Stimulated activated CD4-positive, alpha-beta T cell treated with anti-CD3 and anti-CD28 coated beads, Interleukin-15, amount 100 ng/mL, for 24 hours (primary cell): ENCODE measurements at regions not wholly inside any gene's neighbourhood (a gene's known extent, or its start where the extent isn't known, plus 50 kb on each side); places are given as distances from the start of the nearest gene placed in this dataset.

Experiments used
- DNase-seq: peaks from one replicate; pipeline ENCODE4 v3.0.0-alpha.2; 2020

DNA sequence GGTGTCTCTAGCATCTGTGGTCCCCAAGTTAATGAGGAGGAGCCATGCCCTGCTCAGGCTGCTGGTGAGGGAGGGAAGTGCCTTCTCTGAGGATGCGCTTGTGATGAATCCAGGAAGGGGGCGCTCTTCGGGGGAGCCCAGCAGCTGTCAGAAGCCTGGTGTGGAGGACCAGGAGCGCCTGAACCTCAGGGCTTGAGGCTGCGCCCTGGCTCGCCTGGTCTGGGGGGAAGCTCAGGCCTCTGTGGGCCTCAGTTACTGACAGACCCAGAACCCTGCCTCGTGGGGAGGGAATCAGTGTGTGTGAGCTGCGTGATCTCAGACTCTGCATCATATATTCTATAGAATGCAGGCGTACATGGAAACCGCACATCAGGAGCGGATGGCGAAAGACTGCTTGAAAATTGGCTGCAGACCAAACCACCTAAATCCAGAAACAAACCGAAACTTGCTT, 126.1 kb downstream of the SEC14L1 start:
- DNase-seq, result no peak

DNA sequence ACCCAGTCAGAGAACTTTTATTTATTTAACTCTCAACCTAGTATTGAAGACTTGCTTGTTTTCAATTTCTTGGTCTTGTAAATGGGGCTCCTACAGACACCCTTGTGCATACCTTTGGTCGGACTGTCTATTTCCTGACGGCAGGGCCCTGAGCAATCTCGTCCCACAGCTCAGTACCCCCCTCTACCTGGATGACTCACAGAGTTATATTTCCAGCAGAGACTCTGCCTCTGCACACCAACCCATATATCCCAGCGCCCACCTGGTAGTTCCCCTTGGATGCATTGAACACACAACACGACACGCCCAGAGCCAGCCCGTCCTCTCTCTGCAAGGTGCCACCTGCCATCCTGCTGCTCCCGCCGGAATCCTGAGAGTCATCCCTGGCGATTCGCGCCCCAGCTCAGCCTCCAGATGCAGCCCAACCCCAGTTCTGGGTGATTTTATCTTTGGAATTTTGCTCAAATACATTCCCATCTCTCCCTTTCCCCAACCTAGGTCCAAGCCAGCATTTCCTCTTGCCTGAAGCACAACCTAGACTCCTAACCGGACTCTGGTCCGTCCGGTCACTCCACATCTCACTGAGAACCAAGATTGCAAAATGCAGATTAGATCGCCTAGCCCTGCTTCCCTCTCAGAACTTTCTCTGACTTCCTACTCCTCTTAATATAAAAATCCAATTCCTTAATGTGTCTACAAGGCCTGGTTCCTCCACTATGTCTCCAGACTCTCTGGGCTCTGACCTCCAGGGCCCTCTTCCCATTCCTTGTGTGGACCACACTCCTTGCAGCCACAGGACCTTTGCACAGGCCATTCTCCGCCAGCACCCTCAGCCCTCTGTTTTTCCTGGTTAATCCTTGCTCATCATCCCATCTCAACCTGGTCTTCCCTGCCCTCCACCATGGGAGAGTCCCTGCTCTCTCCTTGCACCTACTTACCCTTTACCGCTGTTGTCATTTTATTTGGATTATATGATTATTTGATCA, 129.2 kb downstream of the SEC14L1 start:
- no peak for DNase-seq

DNA sequence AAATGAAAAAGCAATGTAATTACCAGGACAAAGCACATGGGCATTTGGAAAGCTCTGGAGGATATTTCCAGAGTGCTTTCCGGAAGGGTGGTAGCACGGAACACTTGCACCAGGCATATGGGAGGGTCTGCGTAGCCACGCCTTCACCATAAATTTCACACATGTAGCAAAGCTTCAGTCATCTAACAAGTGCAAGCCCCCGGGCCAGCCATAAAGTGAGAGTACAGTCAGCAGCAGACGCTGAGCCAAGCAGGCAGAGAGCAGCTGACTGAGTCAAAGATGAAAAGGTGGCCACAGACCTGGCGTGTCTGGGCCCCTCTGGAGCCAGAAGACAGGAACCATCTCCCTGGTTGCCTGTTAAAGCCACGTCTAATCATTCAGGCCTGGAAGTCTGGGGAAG, 130.6 kb downstream of the SEC14L1 start:
- DNase-seq, result no peak

DNA sequence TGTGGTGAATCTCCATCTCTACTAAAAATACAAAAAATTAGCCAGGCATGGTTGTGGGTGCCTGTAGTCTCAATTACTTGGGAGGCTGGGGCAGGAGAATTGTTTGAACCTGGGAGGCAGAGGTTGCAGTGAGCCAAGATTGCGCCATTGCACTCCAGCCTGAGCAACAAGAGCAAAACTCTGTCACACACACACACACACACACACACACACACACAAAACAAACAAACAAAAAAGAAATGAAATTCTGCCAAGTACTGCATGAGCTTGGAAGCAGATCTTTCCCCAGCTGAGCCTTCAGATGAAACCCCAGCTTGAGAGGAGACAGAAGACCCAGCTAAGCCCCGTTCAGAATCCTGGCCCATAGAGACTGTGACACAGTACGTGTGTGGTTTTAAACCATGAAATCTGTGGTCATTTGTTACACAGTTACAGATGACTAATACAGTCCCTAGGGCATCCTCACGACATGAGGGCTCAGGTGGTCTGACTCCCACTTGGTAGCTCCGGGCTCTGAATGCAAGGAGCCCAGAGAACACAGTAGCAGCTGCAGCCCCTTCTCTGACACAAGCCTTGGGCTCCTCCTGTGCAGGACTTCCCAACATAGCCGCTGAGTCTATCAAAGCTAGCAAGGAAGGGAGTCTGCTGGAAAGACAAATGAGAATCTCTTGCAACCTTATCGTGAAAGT, 132.8 kb downstream of the SEC14L1 start:
- DNase-seq, result no peak

DNA sequence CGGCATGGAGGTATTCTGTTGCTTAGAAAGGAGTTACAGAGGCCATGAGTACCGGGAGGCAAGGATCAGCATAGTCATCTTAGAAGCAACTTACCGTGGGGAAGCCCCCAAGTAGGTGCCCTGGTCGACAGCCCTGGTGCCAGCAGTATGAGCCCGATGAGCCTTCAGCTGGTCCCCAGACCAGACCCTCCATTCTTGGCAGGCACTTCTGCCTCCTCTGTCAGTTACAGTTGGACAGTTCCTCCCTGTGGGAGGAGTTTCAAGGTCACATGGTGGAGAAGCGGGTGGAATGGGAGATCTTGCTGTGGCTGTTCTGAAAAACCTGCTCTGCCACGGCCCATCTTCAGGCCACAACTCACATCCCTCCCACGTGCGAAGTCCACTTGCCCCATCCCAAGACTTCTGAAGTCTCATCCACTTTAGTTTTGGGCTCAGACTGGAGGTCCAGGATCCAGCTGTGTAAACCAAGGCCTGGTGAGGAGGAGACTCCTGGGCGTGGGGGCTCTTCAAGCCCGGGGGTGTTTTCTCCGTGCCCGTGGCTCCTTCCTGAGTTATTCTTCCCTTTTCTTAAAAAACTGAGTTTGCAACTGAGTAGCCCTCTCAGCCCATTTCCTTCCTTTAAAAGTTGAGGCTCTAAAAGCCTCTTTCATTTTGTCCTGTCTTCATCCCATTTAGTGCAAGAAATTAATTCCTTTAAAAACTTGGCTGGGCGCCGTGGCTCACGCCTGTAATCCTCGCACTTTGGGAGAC, 133.5 kb downstream of the SEC14L1 start:
- DNase-seq, result no peak

DNA sequence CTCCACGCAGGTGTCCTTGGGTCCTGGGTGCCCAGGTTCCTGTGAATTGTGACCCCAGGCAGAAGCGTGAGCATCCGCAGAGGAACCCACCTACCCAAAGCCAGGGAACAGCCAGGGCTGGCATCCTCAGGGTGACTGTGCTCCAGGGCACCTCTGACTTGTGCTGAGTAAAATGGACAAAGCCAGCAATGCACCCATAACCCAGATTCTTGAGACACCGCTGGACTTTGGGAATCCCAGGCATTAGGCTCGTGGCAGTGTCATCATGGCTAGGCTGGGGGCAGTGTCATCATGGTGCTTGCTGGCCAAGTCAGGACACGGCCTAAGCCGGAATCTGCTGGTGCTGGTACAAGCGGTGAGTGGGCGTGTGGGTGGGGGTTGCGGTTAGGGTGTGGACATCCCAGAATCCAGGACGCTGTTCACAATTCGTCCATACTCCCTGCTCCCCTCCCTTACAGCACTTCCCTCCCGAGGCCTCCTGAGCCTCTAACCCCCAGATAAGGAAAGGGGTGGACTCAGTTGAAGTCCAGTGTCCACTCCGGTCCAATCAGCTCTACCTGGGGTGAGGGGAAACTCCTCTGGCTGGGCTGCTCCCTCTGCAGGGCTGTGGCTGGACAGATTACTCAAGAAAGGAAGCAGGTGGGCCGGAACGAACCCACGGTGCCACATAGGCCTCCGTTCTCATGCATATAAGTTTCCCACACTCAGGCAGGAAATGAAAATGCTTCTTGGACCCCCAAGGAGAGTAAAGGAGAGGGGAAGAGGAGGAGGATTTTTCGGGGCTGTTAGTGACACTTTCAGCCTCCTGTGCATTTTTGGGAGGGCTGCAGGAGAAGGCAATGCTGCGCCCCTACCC, 138.9 kb downstream of the SEC14L1 start:
- DNase-seq, result no peak

DNA sequence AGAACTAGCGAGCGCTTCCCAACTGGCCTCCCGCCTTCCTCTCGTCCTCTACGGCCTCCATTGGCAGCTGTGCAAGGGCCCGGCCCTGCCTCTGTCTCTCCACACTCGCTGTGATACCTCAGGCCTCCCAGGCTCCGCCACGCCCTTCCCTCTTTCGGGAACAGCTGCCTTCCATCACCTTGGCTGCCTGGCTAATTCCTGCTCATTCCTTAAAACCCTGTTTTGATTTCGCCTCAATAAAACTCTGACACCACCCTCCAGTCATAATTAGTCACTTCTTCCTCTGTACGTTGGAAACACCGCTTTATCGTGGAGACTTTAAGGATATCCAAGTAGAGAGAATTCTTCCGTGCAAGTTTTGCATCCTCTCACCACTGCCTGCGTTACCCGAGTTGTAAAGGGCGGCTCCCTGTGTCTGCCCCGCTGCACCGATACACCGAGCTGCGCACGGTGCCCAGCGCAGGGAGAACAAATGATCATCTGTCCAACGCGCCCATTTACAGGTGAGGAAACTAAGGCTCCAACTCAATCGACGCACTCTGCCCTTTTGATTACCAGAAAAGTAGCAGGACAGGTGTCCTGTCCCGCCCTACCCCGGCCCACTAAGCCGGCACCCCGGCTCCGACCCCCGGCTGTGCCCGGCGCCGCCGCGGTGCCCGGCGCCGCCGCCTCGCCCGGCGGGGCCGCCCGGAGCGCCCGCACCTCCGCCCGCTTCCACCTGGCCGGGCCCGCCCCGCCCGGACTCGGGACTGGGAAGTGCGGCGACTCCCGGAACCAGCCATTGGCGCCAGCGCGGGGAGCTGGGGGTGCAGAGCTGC, 139.7 kb downstream of the SEC14L1 start:
- DNase-seq, result no peak

DNA sequence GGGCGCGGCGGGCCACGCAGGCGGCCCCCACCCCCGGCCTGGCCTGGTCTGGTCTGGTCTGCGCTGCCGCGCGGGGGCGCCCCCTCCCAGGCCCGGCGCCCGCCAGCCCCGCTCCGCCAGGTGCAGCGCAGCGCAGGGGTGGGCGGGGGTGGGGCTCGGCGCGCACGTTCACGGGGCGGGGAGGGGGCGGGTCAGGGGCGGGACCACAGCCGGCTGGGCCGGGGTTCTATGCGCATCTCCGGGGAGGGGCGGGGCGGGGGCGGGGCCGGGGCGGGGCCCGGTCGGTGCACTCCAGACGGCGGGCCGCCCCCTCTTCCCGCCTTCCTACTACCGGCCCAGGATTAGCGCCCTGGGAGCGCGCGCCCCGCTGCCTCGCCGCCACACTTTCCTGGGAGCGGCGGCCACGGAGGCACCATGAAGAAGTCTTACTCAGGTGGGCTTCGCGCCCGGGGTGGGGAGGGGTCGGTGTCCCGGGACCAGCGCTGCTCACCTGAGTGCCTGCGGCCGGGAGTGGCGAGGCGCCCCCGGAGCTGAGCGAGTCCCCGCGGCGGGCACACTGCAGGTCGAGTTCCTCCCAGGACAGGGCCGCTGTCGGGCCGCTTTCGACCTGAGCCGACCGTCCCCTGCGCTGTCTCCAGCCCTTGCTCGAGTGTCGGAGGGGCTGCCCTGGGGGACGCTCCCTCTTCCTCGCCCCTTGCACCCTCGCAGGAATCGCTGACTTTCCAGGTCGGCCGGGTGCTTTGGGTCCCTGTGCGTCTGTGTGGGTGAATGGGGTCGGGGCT, 140.5 kb downstream of the SEC14L1 start:
- peak; percentile 67 for DNase-seq

DNA sequence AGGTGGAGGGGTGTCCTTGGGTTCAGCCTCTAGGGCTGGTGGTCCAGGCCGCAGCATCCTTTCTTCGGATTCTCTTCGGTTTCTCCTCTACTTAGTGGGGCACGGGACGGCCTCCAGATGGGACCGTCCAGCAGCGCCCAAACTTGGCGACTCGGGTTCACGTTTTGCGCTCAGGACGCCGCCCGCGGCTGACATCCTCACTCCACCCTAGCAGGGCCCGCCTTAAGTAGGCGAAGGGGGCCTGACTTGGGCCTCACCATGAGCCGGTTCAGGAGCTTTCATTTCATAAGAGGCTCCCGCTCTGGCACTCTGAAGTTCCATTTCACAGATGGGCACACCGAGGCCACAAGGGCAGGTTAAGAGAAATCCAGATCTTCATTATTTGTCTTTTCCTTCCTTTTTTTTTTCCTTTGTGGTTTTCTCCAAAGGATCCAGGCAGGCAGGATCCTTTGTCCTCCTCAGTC, 141.2 kb downstream of the SEC14L1 start:
- DNase-seq, result no peak

DNA sequence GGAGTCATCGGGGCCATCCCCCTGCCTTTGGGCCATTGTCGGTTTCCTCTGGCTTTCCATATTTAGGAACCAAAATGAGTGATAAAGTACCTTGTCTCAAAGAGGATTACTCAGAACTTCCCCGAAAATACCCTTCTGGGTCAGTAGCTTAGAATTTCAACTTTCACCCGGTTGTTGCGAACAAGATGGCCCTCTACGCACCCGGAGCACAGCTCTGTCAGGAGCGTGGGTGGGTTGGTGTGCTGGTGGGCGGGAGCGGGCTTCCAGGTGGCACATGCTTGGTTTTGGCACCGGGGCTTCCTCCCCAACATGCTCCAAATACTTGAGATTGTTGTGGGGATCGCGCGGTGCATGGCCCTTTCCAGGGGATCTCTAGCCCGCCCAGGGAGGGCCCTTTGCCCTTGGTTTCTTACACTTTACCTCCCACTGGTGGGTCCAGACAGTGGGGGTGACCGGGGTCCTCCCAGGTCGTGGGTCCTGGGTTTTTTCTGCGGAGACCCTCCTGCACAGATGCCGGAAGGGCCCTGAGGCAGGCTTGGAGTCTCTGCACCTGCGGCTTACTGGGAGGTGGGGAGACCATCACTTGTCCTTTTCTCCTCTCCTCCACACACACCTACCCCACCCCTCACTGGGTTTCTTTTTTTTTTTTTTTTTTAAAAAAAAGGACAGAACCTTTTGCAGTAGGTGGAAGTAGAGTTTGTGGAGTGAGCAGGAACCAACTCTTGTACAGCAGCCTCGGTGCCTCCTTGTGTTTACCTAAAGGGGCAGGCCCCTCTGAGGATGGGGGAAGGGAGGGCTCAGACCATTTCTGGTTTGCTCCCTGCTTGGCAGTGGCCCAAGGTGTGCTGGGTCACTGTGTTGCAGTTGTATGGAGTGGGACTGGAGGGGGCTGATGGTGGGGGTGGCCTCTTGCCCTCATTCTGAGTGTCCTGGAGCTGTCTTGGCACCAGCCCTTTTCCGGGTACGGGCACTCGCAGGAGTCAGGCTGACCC, 142.1 kb downstream of the SEC14L1 start:
- DNase-seq, result no peak

DNA sequence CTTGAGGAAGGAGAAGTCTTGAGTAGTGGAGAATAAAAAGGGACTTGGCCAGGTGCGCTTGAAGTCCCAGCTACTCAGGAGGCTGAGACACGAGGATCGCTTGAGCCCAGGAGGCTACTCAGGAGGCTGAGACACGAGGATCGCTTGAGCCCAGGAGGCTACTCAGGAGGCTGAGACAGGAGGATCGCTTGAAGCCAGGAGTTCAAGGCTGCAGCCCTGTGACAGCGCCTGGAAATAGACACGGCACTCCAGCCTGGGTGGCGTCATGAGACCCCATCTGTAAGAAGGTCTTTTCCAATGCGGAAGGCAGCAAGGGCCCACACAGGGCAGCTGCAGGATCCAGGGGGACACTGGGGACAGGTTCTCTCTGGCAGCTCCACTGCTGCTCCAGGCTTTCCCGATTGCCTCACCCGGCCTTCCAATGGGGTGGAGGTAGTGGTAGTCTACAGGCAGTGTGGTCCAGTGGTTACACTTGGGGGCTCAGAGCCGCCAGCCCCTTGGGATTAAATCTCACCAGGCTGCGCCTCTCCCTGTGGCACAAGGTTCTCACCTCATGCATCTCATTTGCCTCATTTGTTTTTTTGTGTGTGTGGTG, 143.4 kb downstream of the SEC14L1 start:
- DNase-seq, result no peak

DNA sequence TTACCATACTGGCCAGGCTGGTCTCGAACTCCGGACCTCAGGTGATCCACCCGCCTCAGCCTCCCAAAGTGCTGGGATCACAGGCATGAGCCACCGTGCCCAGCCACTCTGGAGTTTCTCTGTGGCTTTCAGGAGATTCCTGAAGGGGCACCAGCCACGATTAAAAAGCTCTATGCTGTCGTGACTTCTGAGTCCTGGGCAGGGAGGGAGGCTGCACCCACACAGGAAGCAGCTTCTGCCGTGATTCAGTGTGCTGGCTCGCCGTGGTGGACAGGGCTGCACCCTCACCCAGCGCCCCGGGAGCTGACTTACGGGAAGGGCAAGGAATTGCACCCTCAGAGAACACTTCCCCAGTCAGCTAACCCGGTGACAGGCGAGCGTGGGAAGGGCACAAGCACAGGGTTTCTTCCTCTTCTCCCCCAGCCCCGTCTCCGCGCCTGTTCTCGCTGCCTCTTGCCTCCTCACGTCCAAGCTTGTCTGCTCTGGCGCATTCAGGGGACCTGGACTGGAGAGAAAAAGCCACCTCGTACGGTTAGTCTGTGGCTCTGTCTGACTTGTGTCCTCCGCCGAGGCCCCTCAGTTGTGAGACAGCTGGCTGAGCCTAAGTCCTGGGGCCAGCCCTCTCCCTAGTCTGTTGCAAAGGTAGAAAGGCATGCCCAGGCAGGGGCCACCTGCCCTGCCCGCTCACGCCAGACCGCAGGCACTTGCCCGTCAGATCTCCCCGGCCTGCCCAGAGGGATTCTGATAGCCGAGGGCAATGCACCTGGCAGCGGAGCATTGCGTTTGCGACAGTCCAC, 145.0 kb downstream of the SEC14L1 start:
- no peak for DNase-seq

DNA sequence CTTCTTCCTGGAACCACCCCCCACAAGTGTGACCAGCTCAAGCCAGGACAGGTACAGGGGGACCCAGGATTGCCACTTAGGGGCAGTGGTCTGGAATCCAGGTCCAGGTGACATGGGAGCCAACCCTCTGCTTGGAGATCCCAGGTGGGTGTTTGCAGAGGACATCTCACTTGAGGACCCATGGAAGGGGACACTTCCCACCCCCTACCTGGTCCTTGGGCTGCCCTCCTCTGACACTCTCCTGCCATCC, 145.5 kb downstream of the SEC14L1 start:
- DNase-seq, result no peak

DNA sequence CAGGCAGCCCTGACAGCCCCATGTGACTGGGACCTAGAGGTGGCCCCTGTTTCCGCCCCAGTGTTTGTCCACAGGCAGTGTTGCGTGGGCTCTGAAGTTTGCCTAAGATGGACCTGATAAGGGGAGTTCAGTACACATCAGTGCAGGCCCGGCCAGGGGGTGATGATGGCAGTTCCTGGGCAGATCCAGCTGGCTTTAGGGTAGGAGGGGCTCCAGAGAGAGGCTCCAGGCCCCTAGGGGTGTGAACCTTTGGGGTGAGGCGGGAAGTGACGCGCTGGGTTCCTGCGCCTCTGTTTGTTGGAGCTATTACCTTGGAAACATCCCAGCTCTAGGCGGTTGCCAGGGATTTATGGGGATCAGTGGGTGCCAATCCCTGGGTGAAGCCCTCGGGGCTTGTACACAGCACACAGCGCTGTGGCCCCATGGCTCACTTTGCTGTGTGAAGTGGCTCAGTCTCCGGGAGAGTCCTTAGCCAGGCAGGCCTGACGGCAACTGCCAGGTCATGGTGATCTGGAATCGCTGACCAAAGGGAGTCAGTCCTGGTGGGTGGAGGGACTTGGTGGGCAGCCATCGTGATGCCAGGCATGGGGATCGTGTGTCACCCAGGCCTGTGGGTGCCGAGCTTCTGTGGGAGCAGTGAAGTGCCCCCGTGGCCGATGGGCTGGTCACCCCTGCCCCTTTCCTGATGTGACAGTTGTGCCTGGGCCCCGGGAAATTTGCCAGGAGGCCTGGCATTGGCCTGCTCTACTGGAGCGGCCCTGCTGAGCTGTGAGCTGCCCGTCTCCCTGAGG, 146.1 kb downstream of the SEC14L1 start:
- no peak for DNase-seq

DNA sequence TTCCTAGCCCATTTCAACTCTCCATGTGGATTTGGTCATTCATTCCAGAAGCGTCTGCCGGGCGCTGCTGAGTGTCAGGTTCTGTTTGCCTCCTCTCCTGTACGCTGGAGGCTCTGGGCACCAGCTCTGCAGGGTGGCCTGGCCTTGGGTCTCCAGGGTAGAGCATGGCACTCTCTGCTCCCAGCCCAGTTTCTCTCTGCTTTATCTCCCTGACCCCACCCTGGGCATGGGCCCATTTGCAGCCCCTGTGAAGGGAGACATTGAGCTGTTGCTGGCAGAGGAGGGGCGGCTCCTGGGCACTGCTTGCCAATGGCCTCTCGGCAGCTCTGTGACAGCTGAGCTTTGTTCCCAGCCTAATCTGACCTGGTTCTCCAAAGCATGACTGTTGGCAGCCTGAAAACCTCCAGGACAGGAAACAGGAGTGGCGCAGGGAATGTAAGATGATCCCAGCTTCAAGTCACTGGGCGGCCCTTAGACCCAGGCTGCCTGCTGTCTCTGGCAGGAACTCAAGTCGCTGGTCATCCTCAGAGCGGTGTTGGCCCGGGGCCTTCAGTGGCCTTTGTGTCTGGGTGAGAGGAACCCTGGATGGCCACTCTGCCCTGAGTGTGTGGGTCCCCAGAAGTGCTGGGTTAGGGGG, 146.8 kb downstream of the SEC14L1 start:
- no peak for DNase-seq

DNA sequence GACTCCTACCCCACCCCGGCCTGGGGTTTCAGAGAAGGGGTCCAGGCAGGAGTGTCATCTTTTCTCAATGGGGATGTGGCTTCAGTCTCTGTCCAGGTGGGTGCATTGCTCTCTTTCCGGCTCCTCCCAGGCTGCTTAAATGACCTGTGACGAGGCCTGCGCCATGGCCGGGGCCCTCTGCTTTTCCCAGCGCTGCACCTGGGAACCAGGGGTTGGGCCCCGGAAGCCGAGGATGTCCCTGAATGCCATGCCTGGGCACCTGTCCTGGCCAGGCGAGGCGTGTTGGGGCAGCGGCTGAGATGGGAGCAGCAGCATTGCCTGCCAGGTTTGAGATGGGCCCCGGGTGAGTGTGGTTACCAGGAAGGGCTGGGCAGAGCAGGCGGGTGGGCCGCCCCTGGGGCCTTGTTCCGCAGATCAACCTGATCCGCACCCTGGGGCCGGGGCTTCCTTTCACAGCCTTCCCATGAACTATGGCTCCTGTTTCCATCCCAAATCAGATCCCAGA, 147.4 kb downstream of the SEC14L1 start:
- no peak for DNase-seq
